ENCODE measurements at regions not wholly inside any gene's neighbourhood (a gene's known extent, or its start where the extent isn't known, plus 50 kb on each side); places are given as distances from the start of the nearest gene placed in this dataset.
"Not testable (repeated sequence)": the region's sequence is repeated elsewhere in the genome, so short reads cannot be mapped to it uniquely, and the experiment has no call there.

- H3K9me3 Mint-ChIP-seq = no peaks in the 10 kb centered on the region
- no peak for ATAC-seq
- H3K36me3 Mint-ChIP-seq = no peaks in the 10 kb centered on the region
- H3K4me3 Mint-ChIP-seq = no peak overlapping the region
- no peak overlapping the region for H3K27ac Mint-ChIP-seq
- H3K27me3 Mint-ChIP-seq = no peaks in the 10 kb centered on the region
- H3K4me1 Mint-ChIP-seq = no peaks in the 10 kb centered on the region
Measured at GRCh38 chr1:194755241-194755994, 1569.0 kb upstream of the B3GALT2 start.

- H3K4me1 Mint-ChIP-seq, ATAC-seq, H3K36me3 Mint-ChIP-seq, H3K4me3 Mint-ChIP-seq, H3K9me3 Mint-ChIP-seq, H3K27ac Mint-ChIP-seq, H3K27me3 Mint-ChIP-seq: not testable (repeated sequence)
Measured at GRCh38 chr1:194738843-194739242, 1552.4 kb upstream of the B3GALT2 start.

- no peak overlapping the region for H3K4me3 Mint-ChIP-seq
- no peaks in the 10 kb centered on the region for H3K9me3 Mint-ChIP-seq
- no peak overlapping the region for H3K27ac Mint-ChIP-seq
- H3K36me3 Mint-ChIP-seq = no peaks in the 10 kb centered on the region
- H3K27me3 Mint-ChIP-seq = no peaks in the 10 kb centered on the region
- no peak for ATAC-seq
- H3K4me1 Mint-ChIP-seq = no peaks in the 10 kb centered on the region
Measured at GRCh38 chr1:194734970-194735369, 1548.6 kb upstream of the B3GALT2 start.

DNA sequence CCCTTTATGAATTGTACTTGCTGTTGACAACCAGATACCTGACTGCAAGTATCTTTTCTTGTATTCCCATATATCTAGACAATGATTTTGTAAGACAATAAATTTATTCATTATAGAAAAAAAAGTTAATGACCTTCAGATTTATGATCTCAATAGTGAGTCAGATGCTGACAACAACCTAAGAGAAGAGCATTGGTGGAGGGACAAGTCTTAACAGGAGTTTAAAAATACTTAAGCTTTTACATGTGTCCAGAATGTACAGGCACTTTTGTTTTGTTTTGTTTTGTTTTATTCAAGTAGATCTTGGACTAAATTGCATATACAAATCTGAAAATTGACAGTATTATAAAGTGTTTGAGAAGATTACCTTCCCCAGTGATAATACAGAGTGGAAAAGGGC, 1544.6 kb upstream of the B3GALT2 start:
- H3K36me3 Mint-ChIP-seq = no peaks in the 10 kb centered on the region
- no peaks in the 10 kb centered on the region for H3K9me3 Mint-ChIP-seq
- no peaks in the 10 kb centered on the region for H3K27me3 Mint-ChIP-seq
- no peaks in the 10 kb centered on the region for H3K4me1 Mint-ChIP-seq
- ATAC-seq = no peak
- H3K4me3 Mint-ChIP-seq = no peak overlapping the region
- no peak overlapping the region for H3K27ac Mint-ChIP-seq

GRCh38 chr1:194730304-194730703, 1543.9 kb upstream of the B3GALT2 start:
- no peaks in the 10 kb centered on the region for H3K27me3 Mint-ChIP-seq
- H3K36me3 Mint-ChIP-seq = no peaks in the 10 kb centered on the region
- no peak overlapping the region for H3K27ac Mint-ChIP-seq
- no peak for ATAC-seq
- H3K4me1 Mint-ChIP-seq = no peaks in the 10 kb centered on the region
- no peak overlapping the region for H3K4me3 Mint-ChIP-seq
- no peaks in the 10 kb centered on the region for H3K9me3 Mint-ChIP-seq

- H3K27ac Mint-ChIP-seq = no peak overlapping the region
- H3K36me3 Mint-ChIP-seq = no peaks in the 10 kb centered on the region
- no peak overlapping the region for H3K4me3 Mint-ChIP-seq
- no peaks in the 10 kb centered on the region for H3K4me1 Mint-ChIP-seq
- no peaks in the 10 kb centered on the region for H3K9me3 Mint-ChIP-seq
- no peak for ATAC-seq
- no peaks in the 10 kb centered on the region for H3K27me3 Mint-ChIP-seq
Measured at GRCh38 chr1:194723067-194723466, 1536.7 kb upstream of the B3GALT2 start.

DNA sequence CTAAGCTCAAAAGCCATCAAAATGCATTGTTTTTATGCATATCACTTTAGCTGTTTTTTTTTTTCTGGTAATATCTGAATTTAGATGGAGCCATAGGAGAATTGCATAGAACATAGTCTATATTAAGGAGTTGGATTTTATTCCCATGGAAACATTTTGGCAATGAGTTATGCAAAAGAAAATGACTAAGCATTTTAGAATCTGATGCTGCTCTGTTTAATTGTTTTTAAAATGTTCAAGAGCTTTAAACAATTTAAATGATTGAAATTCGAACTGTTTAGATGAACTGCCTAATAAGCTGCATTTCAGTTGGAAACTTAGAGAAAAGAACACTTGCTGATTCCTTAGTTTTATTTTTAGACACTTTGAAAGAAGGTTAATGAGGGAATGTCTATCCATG, 1531.5 kb upstream of the B3GALT2 start:
- Mint-ChIP-seq H3K9me3 (peaks cover 2% of the 10 kb centered on the region), H3K27me3 (no peaks in the 10 kb centered on the region), H3K27ac (no peak overlapping the region), H3K36me3 (no peaks in the 10 kb centered on the region), H3K4me1 (no peaks in the 10 kb centered on the region), H3K4me3 (no peak overlapping the region)
- ATAC-seq = no peak

- no peak for ATAC-seq
- no peak overlapping the region for H3K27ac Mint-ChIP-seq
- peaks cover 2% of the 10 kb centered on the region for H3K9me3 Mint-ChIP-seq
- H3K4me1 Mint-ChIP-seq = no peaks in the 10 kb centered on the region
- no peaks in the 10 kb centered on the region for H3K36me3 Mint-ChIP-seq
- no peak overlapping the region for H3K4me3 Mint-ChIP-seq
- H3K27me3 Mint-ChIP-seq = no peaks in the 10 kb centered on the region
Measured at GRCh38 chr1:194717334-194717733, 1530.9 kb upstream of the B3GALT2 start.

- Mint-ChIP-seq H3K4me3 (no peak overlapping the region), H3K9me3 (peaks cover 2% of the 10 kb centered on the region), H3K36me3 (no peaks in the 10 kb centered on the region), H3K27ac (no peak overlapping the region), H3K4me1 (no peaks in the 10 kb centered on the region), H3K27me3 (no peaks in the 10 kb centered on the region)
- ATAC-seq = no peak
Measured at GRCh38 chr1:194710671-194711070, 1524.3 kb upstream of the B3GALT2 start.

DNA sequence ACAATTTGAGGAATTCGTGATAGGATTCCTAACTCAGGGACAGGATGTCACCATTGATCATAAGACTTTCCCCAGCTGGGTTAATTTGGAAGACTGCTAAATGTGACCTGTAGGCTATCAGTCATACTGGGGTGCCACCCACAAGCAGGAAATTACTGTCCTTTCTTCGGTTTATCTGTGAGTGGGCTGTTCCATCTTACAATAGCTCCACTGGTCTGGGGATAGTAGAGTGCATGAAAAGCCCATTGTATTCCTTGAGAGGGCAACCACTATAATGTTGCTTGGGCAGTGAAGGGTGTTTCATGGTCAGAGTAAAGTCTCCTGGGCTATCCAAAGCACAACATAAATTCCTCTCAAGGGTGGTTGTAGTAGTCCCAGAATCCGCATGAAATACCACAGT, 1523.0 kb upstream of the B3GALT2 start:
- Mint-ChIP-seq H3K36me3 (no peaks in the 10 kb centered on the region), H3K4me3 (no peak overlapping the region), H3K27me3 (no peaks in the 10 kb centered on the region), H3K4me1 (no peaks in the 10 kb centered on the region), H3K27ac (no peak overlapping the region), H3K9me3 (no peaks in the 10 kb centered on the region)
- no peak for ATAC-seq

DNA sequence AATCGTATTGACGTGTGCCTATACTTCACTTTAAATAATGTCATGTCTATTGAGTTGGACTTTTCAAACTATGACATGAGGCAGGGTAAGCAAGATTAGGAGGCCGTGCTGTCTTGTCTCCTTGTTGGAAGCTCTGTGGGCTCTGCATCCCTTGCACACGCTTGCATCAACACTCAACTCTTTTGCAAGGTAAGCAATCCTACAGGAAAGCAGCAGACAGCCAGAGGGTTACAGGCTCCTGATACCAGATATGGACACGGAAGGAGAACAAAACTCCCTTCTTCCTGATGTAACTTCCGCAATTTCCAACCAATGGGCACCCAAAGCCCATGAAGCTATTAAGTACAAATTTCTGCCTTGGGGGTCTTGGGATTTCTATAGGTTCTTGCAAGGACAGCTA, 1520.7 kb upstream of the B3GALT2 start:
- H3K36me3 Mint-ChIP-seq = no peaks in the 10 kb centered on the region
- H3K4me3 Mint-ChIP-seq = no peak overlapping the region
- ATAC-seq = no peak
- no peaks in the 10 kb centered on the region for H3K4me1 Mint-ChIP-seq
- H3K27ac Mint-ChIP-seq = no peak overlapping the region
- peaks cover 3% of the 10 kb centered on the region for H3K9me3 Mint-ChIP-seq
- H3K27me3 Mint-ChIP-seq = no peaks in the 10 kb centered on the region

DNA sequence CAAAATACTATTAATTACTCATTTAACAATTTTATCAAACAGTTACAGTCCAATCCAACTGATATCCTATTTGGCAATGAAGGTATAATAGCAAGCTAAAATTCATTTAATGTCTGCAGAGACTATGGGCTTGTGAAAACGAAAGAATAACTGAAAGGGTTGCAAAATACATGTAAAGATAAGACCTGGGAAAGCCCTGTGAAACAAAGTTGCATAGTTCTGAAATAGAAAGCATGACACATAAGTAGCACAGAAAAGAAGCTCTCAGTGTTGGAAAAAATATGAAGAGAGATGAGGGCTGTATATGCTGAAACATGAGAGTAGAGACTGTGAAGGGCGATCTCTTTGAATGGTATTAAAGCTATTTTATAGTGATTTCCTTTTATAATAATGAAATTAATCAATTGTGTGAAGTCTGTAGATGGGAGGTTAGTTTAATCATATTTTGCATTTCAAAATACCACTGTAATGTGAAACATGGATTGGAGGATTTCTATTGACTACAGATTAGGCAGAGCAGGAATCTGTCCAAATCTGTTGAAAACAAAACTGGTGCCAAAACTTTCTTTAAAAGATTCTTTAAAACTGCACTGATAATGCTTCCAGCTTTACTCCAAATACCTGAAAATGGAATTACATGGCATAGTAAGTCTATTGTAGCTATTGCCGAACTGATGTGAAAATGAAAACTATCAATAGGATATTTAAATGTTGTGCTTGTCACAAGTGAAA, 1518.9 kb upstream of the B3GALT2 start:
- Mint-ChIP-seq H3K4me1 (no peaks in the 10 kb centered on the region), H3K4me3 (no peak overlapping the region), H3K9me3 (peaks cover 3% of the 10 kb centered on the region), H3K36me3 (no peaks in the 10 kb centered on the region), H3K27ac (no peak overlapping the region), H3K27me3 (no peaks in the 10 kb centered on the region)
- no peak for ATAC-seq

DNA sequence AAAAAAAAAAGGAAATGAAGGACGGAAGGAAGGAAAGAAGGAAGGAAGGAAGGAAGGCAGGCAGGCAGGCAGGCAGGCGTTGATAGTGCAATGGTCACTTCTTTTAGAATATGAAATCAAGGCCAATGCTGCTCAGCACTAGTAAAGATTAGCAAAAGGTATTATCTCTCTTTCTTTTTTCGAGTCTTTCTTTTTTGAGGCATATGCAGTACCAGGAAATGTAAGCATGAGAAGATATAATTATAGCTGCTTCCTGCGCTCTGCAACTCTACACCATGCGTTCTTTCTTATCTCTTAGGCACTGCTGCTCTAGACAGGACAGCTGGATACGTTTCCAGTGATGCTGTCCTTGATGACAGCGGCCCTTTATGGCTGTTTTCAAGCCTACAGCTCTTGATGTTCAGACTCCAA, 1512.5 kb upstream of the B3GALT2 start:
- H3K27me3 Mint-ChIP-seq = no peaks in the 10 kb centered on the region
- no peak for ATAC-seq
- no peaks in the 10 kb centered on the region for H3K36me3 Mint-ChIP-seq
- peaks cover 3% of the 10 kb centered on the region for H3K9me3 Mint-ChIP-seq
- H3K4me3 Mint-ChIP-seq = no peak overlapping the region
- H3K27ac Mint-ChIP-seq = no peak overlapping the region
- no peaks in the 10 kb centered on the region for H3K4me1 Mint-ChIP-seq

DNA sequence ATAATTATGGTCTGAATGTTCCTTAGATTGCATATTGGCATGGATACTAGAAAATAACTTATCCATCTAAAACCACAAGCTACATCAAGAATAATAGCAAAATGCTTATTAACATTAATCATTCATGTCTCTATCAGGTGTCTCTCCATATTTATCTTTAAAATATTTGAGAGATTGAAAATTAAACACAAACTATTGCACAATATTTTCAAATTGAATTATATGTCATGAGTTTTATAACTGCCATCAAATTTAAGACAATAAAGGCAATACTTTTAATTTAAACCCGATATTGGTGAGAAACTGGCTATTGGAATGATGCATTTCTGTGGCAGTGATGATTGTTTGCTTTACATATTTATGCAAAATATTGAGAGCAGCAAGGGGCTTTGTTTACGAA, 1506.8 kb upstream of the B3GALT2 start:
- H3K36me3 Mint-ChIP-seq = no peaks in the 10 kb centered on the region
- H3K27ac Mint-ChIP-seq = no peak overlapping the region
- ATAC-seq = no peak
- no peaks in the 10 kb centered on the region for H3K27me3 Mint-ChIP-seq
- no peak overlapping the region for H3K4me3 Mint-ChIP-seq
- no peaks in the 10 kb centered on the region for H3K9me3 Mint-ChIP-seq
- no peaks in the 10 kb centered on the region for H3K4me1 Mint-ChIP-seq

DNA sequence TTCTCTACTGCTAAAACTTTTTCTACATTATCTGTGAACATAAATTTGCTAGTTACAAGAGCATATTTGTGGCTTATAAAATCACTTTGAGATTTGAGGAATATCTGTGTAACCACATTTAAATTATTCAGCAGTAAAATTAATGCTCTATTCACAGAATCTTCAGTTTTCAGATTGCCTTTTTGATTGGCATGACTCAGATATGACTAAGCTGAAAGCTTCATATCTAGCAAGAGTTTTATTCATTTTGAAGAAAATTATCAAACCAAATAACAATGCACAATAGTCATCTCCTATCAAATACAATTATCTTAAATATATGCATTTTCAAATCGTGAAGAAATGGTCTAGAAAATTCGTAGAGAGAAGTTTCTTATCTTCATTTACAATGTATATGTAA, 1498.2 kb upstream of the B3GALT2 start:
- Mint-ChIP-seq H3K36me3 (no peaks in the 10 kb centered on the region), H3K9me3 (no peaks in the 10 kb centered on the region), H3K27ac (no peak overlapping the region), H3K4me3 (no peak overlapping the region), H3K27me3 (no peaks in the 10 kb centered on the region), H3K4me1 (no peaks in the 10 kb centered on the region)
- ATAC-seq = no peak

DNA sequence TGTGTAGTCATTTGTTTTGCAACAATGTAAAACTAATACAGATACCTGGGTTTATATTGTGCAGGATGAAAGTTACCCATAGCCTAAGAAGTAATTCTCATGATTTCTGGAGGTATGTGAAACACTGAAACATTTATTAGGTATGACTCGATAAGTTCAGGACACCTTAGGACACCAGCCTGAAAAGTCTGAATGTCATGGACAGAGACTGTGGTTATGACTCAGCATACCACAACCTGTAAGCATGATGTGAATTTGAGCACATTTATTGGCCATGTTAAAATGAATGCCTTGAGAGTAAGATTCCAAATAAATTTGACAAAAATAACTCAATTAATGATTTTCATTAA, 1471.7 kb upstream of the B3GALT2 start:
- H3K27ac Mint-ChIP-seq = no peak overlapping the region
- no peaks in the 10 kb centered on the region for H3K27me3 Mint-ChIP-seq
- H3K4me3 Mint-ChIP-seq = no peak overlapping the region
- peaks cover 3% of the 10 kb centered on the region for H3K9me3 Mint-ChIP-seq
- no peaks in the 10 kb centered on the region for H3K4me1 Mint-ChIP-seq
- ATAC-seq = no peak
- no peaks in the 10 kb centered on the region for H3K36me3 Mint-ChIP-seq

All from stimulated activated memory B cell treated with anti-CD40 and anti-IgM and Interleukin-4, amounts not matched to agents 10 μg/mL and 1 μg/mL and 100 μg/mL, for 72 hours (primary cell).